Heart left ventricle (tissue), 13 donors: ENCODE measurements at regions not wholly inside any gene's neighbourhood (a gene's known extent, or its start where the extent isn't known, plus 50 kb on each side); places are given as distances from the start of the nearest gene placed in this dataset.

ENCODE experiments used
- CTCF ChIP-seq, 12 donors: fragments of 200-600 bp; sonication (generic) in 4 of 12; IDR thresholded peaks; one replicate each; pipeline versions ENCODE4 v1.5.0 to v1.8.0; 2018 to 2022; ENCODE audit warnings: antibody characterized with exemption in 12 of 12, mild to moderate bottlenecking in 5 of 12
- POLR2A ChIP-seq, 2 donors: fragments of 450-650 bp; IDR thresholded peaks; one replicate each; pipeline ENCODE4 v1.6.1; 2017; ENCODE audit warnings: antibody characterized with exemption in 2 of 2, mild to moderate bottlenecking in 2 of 2, moderate library complexity in 2 of 2
- donor health status: ischemic (EF 13 %, LVEDD 7.1; RV severe dilation, severe dysfunction).
- donor health status: DM: no; HTN: yes; CAD: no.
- donor health status: DM: no; HTN: no; CAD: no.
- donor health status: ischemic (EF 25% LVEDD 6.9; RV normal size, moderate dysfunction).
- donor health status: ischemic (EF 25% LVEDD 5.7; RV mildly dilated, moderate dysfunction).
- donor health status: ischemic (EF 35%, LVEDD 5.7; RV mildly dilated, moderate dysfunction).
- donor health status: nonischemic (EF 11% LVEDD 7.7; RV severe dilation, severe dysfunction).
- donor health status: DM: yes; HTN: yes; CAD: no.
- donor health status: PGD.
- donor health status: ischemic (EF 29% LVEDD 5.4; RV normal size, mild dysfunction).
- donor health status: nonischemic (EF 23%, LVEDD 6.1; RV moderate dilation, normal function).

DNA sequence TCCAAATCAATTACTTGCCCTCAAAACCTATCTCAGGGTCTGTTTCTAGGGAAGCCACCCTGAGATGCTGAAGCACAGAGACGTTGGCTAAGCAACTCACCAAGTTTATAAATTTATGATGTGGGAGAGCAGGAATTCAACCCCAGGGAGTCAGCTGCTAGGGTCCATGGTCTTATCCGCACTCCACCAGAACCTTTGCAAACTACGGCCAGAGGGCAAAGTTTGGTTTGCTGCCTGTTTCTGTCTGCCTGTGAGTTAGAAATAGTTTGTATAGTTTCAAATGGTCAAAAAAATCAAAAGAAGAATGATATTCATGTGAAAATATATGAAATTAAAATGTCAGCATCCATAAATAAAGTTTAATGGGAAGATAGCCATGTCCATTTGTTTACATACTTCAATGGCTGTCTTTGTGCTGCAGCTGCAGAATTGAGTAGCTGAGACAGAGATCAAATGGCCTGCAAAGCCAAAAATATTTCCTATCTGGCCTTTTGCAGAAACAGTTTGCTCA is 83.7 kb upstream of the ZFP64 start:
- TF ChIP-seq CTCF (IDR thresholded peaks at IDR 0.05) (no peak), POLR2A (IDR thresholded peaks at IDR 0.05) (no peak)
